Kasumi-1 (cell line): ENCODE measurements at regions not wholly inside any gene's neighbourhood (a gene's known extent, or its start where the extent isn't known, plus 50 kb on each side); places are given as distances from the start of the nearest gene placed in this dataset.

Experiments used
- DNase-seq, 2 experiments: peaks; one replicate each; lab custom pipeline; 2025; lab: John Stamatoyannopoulos, UW

DNA sequence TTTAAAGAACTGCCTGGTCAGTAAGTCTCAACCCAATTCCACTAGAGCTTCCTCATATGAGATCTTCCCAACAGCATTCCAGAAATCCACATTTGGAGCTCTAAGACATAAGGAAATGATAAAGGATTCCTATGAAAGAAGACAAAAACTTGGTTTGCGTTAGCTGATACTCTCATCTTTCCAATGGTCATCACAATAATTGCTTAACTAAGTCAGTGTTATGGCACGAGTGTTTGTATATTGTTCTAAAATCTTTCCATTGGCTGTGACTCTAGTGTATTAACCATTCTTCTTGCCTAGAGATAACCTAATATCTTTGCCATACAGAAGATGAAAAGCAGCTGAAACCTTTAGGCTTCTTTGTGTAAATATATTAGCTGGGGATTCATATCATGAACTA, 289.0 kb downstream of the SNX13 start:
- no peak for DNase-seq

DNA sequence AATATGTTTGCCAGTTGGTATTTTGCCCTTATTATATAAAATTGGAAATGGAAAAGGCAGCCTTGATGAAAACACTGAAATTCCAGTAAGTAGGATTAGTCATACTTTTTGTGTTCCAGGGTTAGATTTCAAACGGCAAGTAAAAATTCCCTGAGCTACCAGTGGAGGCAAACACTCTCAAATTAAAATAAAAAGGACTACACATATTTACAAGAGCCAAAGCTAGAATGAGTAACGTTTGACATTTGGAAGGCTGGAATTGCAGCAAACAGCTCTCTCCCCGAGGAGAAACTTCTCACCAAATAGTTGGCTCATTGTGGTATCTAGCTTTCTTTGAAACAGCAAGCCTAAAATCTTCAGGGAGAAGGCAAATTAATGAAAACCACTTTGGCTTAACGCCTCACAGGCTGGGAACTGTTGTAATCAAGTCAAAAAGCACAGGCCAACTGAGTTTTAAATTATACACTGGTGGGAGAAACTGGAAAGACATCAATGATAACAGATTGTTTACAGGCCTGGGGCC, 288.4 kb downstream of the SNX13 start:
- no peak for DNase-seq

DNA sequence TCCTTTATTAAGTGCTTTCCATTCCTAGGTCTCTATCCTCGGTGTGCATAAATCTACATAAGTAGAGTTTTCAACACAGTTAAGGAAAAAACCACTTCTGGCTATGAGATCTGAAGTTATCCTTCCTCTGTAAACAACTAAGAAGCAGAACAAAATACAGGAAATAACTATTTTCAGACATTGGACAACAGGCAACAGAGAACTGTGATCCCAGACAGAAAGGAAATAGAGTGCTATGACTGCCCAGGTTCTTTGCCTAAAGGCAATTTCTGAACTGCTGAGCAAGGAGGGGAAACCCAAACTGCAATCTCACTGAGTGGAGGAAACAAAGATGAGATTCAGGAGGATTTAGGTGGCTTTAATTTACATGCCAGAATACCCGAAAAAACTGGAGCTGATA, 285.4 kb downstream of the SNX13 start:
- DNase-seq, result no peak

DNA sequence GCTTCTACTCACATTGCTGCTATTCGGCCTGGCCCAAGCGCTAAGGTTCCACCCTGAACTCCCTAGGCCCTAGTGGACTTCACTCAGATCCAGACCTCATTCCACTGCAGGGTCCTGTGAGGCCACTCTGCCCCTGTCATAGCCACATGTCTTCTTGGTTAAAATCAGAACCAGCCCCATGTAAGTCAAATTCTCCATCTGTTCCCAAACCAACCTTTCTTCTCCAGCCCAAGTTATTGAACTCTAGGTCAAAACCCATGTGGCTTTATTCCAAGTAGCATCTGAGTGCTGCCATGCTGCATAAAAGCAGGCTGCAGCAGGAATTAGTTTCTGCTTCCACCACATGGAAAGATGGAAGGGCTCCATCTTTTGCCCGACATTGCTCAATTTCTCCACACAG, 281.2 kb downstream of the SNX13 start:
- DNase-seq, result no peak

DNA sequence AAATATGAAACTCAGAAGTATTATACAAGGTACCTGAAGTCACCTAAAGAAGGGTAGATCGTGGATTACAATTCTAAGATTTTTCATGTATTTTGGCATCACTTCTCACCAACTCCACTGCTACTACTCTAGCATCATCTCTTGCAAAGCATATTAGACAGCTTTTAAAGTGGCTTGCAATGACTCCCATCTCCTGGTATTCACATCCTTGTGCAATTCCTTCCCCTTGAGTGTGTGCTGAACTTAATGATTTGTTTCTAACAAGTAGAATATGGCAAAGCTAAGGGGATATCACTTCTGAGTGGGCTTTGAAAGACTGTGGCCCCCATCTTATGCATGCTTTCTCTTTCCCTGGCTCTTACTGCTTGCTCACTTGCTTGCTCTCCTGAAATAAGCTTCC, 280.2 kb downstream of the SNX13 start:
- DNase-seq, result no peak

DNA sequence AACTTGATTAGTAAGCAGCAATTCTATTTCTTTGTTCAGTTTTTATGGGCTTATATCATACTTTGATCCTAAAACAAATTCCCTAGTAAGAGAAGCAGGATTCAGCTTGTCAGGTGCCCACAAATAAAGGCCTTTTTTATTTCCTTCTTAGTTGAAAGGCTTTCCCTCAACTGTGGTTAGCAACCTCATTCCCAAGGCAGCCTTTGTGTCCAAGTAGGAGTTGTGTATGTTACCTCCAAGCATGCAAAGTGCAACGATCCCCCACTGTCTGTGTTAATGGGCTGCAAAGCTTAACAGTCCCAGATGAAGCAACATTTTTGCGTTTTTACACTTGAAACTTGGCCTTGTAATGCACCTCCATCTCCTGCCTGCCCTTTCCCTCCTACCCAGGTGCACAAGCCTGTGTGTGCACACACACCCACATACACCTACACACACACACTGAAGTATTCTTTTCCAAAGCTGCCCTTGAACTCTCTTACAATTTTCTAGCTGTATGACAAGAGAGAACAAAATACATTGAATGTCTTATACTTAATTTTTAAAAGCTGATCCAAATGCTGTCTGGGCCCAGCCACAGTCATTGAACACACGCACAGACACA, 278.2 kb downstream of the SNX13 start:
- DNase-seq, result no peak

DNA sequence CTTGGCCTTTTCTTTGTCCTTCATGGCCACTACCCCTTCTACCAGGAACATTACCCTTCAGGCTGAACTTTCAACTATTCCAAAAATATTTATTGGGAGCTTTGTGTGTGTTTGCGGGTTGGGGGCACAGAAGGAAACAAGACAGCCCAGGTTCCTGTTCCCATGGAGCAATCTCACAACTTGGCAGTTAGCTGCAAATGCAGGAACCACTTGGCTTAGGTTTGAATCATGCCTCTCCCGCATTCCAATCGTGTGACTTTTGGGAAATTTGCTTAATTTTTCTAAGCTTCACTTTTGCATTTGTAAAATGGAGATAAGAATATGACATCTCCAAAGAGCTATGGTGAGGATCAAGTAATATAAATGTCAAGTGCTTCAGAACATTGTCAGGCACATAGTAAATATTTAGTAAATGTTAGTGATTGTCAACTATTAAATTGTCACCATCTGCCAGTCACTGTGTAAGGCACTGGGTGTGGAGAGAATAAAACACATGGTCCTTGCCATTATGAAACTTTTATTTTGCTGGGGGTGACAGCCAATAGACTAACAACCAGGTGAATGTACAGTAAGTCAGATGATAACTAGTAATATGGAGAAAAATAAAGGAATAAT, 277.1 kb downstream of the SNX13 start:
- no peak for DNase-seq

DNA sequence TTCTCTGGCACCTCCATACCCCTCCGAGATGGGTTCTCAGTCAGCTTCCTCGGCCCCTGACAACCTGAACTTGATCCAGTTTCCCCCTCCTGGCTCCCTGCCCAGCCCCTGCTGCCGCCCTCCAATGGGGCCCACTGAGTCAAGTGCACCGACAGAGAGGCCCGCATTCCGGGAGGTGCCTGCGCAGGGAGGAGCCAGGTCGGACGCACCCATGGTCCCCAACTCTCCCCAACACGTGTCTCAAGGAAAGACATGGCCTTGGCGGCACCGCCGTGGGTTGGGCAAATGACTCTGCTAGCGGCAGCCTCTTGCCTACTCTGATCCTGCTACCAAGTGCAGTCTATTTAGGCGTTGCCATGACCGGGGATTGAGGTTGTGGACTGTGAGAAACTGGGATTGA, 275.3 kb downstream of the SNX13 start:
- DNase-seq, result no peak

DNA sequence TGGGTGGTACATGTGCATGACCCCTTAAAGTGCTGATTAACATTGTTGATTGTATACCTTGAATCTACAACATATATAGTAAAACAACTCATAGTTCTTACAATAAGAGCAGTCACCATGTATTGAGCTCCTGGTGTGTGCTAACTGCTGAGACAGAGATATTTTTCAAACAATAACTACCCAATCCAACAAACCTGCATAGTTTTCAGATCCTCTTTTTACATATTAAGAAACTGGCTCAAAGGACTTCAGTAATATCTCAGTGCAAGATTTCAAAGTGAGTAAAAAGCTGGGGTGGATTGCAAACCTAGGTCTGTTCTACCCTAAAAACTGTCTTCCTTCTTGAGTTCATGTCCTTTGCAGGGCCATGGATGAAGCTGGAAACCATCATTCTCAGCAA, 272.2 kb downstream of the SNX13 start:
- DNase-seq, result no peak

DNA sequence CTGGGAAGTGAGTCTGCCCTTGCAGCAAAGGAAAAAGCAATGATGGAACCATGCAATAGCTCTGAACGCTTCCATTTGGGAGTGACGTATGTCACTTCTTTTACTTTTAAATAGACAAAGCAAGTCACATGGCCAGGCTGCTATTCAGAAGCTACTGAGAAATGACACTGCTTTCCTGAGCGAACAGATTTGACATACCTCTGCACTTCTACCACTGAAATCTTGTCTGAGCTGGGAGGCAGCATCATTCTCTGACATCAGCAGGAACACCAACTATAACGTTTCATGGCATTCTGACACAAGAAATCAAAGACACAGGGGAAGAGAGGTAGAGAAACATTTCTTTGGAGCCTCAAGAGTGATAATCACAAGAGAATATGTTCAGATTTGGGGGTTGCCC, 271.1 kb downstream of the SNX13 start:
- no peak for DNase-seq

DNA sequence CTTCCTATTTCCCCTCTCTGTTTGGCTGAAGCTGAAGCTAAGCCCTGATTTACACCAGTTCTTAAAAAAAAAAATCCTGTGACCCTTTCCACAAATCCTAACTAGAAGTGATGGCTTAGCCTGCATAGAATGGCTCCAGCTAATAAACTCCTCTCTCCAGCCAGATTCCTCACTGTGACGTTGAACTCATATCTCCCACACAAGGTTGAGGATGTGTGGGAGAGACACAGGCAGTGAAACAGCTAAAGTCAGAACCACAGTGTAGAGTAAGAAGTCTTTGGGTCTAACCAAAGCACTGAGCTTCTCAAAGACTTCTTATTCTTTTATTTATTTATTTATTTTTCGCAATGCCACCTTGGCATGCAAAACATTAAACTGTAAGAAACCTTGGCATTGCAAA, 268.3 kb downstream of the SNX13 start:
- DNase-seq, result no peak

DNA sequence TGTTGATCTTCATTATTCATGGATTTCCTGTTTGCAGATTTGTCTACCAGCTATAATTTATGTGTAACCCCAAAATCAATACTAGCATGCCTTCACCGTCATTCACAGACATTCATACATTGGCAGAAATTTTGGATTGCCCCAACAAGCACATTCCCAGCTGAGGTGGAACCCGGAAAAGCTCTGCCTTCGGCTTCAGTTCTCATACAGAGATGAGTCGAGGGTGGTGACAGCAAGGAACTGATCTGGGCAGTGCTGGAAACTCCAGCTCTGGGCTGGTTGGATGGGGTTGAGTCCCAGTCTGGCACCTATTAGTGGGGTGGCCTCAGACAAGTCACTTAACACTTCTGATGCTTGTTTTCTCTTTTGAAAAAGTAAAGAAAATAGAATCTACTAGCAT, 267.5 kb downstream of the SNX13 start:
- DNase-seq, result no peak

DNA sequence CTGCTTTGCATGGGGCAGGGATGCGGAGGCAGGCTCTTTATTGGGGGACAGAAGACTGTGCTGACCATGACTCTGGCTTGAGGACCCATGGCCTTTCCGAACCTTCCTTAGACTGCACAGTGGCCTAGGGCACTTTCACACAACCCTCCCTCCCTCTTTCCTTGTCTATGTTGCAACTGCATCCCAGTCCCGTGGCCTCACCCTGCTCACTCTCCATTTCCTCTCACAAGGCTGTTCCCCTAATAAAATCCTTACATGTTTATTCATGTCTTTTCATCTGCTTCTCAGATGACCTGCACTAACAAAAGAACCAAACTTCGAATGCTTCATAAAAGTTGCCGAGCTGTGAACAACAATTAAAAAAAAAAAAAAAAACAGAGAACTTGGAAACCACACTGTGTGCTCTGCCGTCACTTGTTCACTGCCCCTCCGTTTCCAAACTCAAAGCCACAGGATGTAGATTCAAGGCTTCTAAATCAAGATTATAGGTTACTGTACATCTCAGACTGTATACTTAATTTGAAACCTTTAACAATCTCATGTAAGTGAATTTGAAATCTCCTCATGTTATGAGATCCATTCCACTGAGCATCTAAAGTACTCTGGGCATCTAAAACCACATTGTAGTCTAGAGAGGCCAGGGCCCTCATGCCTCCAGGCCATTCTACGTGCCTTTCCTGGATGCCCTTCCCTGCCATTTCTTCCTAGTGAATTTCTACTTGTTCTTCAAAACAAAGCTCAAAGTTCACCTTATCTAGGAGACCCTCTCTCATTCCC, 265.9 kb downstream of the SNX13 start:
- no peak for DNase-seq

DNA sequence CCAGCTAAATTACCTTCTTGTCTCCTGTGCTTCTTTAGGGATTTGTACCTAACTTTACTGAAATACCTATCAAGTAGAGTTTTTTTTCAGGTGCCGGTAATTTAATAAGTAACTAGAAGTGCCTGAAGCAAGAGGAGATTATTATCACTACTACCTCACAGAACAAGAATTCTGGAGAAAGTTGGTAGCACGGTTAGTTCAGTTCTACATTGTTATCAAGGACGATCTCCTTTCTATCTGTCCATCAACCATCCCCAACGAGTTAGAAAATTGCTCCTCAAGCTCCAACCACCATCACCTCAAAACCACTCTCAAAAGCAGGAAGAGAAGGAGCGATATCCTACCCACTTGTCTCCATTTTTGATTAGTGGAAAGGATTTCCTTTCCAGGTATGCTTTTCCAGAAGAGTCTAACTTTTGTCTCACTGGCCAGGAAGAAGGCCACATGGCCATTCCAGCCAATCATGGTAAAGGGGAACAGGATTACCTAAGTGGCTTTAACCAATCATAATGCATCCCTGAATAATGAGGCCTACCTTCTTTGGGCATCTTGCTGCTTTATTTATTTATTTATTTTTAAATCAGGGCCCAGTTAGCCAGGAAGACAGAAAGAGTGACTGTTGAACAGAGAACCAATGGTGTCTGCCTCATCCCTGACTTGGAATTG, 265.2 kb downstream of the SNX13 start:
- no peak for DNase-seq

DNA sequence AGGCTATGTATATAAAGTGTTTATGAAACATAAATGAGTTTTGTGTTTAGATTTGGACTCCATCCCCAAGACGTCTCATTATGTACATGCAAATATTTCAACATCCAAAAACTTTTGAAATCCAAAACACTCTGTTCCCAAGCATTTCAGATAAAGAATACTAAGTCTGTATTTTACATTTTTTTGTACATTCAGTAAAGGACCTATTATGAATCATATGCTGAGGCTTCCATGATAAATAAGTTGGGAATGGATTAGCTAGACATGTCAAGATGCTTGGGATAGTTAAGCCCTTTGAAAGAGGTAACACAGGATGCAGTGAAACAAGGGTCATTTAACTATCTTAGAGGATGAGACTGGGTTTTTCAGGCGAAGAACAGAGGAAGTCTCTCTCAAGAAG, 262.9 kb downstream of the SNX13 start:
- no peak for DNase-seq

DNA sequence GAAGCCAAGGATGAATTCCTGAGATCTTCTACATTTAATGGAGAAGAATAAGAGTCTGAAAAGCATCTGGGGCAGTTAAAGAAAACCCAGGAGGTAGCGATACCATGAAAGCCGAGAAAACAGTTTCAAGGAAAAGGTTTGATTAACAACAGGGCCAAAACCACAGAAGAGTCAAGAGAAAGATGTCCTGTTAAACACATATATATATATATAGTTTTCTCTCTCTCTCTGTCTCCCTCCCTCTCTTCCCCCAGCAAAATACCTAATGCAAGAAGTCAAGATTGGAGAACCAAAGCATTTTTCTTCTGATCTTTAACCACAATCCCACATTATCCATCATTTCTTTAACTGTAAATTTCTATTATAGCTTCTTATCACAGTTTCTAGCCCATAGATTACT, 261.4 kb downstream of the SNX13 start:
- no peak for DNase-seq

DNA sequence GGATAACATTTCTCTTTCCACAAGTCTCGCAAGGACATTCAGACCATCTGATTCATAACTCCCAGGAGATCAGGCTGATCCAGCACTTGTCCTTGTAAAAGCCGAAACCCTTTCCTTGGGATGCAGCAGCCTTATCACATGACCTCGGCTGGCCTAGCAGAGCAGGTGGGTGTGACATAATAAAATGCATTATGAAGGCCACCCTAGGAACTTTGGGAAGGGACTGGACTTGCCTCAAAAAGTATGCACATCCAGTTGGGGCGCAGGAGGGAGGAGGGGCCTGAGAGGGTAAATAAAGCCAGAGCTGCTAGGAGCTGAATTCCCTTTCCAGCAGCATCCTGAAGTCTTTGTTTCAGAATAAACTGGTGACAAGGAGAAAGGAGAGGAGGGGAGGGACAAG, 260.8 kb downstream of the SNX13 start:
- no peak for DNase-seq

DNA sequence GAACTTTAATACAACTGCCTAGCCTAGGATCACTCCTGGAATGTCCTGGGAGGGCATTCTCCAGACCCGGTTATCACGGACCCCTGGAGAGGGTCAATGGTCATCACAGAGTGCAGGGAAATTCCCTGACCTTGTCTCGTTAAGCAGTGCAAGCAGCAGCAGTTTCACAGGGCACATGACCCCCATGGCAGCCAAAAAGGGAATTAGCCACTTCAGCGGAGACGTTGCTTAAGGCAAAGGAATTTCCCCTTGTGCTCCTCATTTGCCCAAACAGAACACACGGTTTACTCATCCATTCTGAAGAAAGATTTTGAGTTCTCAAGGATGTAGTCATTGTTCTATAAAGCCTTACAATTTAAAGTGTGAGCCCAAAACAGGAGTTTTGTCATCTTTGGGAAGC, 260.3 kb downstream of the SNX13 start:
- DNase-seq, result no peak

DNA sequence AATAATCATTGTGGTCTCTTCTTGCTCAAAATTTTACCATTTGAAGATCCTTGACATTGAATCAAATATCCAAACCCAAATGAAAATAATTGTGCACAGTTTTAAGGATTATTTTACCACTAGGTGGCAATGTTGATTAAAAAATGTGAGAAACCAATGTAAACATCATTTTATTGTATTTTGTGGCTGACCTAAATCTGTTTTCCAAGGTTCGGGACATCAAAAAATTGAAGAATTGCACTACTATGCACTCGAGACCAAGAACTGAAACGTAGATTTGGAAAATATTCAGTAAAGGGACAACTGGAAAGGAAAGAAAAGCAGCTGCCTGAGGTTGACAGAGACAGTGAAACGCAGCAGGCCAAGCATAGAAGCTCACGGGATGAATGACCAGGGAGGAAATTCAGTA, 259.3 kb downstream of the SNX13 start:
- DNase-seq, result peak in 1 of 2 experiments; percentile 15

DNA sequence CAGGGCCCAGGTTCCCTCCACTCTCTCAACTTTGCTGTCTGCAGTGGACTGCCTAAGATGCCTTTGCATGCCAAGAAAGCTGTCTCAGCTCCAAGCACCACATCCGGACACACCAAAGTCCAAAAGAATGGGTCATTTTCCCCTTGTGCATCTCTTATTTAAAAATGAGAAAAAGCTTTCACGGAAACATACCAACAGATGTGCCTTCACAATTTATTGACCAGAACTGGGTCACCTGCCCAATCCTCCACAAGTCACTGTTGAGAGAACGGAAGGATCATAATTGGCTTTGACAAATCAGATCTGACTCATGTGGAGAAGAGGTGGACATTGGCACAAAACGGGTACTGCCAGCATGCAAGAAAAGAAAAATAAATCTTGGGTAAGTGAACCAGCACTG, 258.3 kb downstream of the SNX13 start:
- no peak for DNase-seq

DNA sequence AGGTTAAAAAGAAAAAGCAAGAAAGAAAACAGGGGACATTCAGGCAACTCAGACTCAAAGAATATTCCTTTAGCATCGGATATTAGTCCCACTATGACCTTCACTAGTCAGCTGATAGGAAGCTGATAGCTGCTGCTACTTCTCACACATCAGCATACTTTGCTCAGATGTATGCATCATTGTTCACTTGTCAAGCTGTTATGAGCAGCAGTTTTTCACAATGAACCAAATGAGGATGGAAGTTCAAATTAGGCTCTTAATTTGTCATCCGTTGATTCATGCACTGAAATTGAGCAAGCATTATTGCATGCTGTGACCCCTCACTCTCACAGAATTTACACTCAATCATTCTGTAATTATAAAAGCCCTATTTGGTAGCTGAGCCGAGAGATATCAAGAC, 257.7 kb downstream of the SNX13 start:
- no peak for DNase-seq

DNA sequence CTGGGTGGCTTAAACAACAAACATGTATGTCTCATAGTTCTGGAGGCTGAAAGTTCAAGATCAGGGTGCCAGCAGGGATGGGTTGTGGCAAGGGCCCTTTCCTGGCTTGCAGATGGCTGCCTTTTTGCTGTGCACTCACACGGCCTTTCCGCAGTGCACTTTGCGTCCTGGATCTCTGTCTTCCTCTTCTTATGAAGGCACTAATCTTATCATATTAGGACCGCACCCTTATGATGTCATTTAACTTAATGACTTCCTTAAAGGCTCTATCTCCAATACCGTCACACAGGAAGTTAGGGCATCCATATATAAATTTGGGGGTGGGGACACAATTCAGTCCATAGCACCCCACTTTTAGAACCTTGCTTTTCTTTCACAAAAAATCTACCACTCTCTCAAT, 255.2 kb downstream of the SNX13 start:
- no peak for DNase-seq

DNA sequence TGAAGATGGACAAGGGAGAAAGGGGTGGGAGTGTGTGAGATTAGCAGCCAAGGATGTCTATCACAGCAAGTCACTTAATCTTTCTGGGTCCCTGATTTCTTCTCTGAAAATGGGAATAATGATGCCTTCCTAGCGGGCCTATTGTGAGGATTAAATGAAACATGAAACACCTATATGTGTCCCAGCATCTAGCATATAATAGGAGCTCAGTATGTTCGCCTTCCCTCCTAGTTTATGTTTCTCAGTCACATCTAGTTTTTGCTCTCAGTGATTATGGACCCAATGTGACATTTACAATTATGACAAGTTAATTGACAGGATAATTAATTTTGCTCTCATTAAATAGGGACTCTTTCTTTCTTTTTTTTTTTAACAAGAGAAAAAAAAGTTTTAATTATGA, 252.9 kb downstream of the SNX13 start:
- no peak for DNase-seq
